Thoracic aorta (tissue), 2 donors: ENCODE measurements at regions not wholly inside any gene's neighbourhood (a gene's known extent, or its start where the extent isn't known, plus 50 kb on each side); places are given as distances from the start of the nearest gene placed in this dataset.

Source experiments
- ATAC-seq: fragments of 150-250 bp; one replicate; pipeline ENCODE4 v1.8.0; 2017; ENCODE audit warnings: low read depth; ENCODE audit not compliant: insufficient number of reproducible peaks, low FRiP score
- DNase-seq: peaks from one replicate; pipeline ENCODE4 v3.0.0-alpha.2; 2020; ENCODE audit warnings: low spot score
- H3K27ac ChIP-seq, 2 donors: fragments of 200-600 bp; sonication (generic); 1 replicate in 1 of 2; 2 replicates in 1 of 2; pipeline ENCODE4 v1.5.1; 2016; ENCODE audit warnings: mild to moderate bottlenecking in 2 of 2, moderate library complexity in 2 of 2
- H3K27me3 ChIP-seq: fragments of 200-600 bp; sonication (generic); replicated peaks from 2 replicates; pipeline ENCODE4 v1.6.0; 2016; ENCODE audit warnings: mild to moderate bottlenecking; ENCODE audit not compliant: insufficient read depth
- H3K36me3 ChIP-seq: fragments of 200-600 bp; sonication (generic); one replicate; pipeline ENCODE4 v1.5.1; 2016
- H3K4me1 ChIP-seq, 2 donors: fragments of 200-600 bp; sonication (generic); 1 replicate in 1 of 2; 2 replicates in 1 of 2; pipeline versions ENCODE4 v1.5.1 to v1.6.0; 2016; ENCODE audit warnings: low read depth in 2 of 2, mild to moderate bottlenecking in 1 of 2; ENCODE audit not compliant: control insufficient read depth in 1 of 2
- H3K4me3 ChIP-seq: fragments of 200-600 bp; sonication (generic); 2 replicates; pipeline ENCODE4 v1.5.1; 2016; ENCODE audit warnings: mild to moderate bottlenecking
- H3K9me3 ChIP-seq: fragments of 200-600 bp; sonication (generic); 2 replicates; pipeline ENCODE4 v1.5.1; 2016
- TF ChIP-seq, protein P1 (sequence below): fragments of 200-600 bp; sonication (generic); IDR thresholded peaks from one replicate; pipeline ENCODE4 v1.5.1; 2019; ENCODE audit warnings: antibody characterized with exemption

DNA sequence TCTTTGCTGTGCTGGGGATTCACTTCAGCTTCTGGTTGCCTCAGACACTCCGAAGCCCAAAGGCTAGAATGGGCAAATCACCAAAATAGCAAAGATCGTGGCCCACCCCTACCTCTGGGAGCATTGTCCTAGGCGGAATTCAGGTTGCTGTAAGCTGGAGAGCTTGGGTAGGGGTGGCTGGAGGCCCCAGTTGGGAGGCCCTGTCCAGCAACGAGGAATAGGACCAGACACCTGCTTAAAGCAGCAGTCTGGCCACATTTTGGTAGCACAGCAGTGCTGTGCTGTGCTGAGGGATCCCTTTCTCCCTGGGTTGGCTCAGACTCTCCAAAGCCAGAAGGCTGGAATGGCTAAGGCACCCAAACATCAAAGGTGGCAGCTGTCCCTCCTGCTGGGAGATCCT is 99.3 kb downstream of the CLDN1 start:
- Histone ChIP-seq H3K9me3 (no peaks in the 10 kb centered on the region), H3K4me3 (no peak overlapping the region)
- TF ChIP-seq, protein P1, sequence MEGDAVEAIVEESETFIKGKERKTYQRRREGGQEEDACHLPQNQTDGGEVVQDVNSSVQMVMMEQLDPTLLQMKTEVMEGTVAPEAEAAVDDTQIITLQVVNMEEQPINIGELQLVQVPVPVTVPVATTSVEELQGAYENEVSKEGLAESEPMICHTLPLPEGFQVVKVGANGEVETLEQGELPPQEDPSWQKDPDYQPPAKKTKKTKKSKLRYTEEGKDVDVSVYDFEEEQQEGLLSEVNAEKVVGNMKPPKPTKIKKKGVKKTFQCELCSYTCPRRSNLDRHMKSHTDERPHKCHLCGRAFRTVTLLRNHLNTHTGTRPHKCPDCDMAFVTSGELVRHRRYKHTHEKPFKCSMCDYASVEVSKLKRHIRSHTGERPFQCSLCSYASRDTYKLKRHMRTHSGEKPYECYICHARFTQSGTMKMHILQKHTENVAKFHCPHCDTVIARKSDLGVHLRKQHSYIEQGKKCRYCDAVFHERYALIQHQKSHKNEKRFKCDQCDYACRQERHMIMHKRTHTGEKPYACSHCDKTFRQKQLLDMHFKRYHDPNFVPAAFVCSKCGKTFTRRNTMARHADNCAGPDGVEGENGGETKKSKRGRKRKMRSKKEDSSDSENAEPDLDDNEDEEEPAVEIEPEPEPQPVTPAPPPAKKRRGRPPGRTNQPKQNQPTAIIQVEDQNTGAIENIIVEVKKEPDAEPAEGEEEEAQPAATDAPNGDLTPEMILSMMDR = no peak

GRCh38 chr3:190222360-190222759 is 99.9 kb downstream of the CLDN1 start:
- H3K27me3 ChIP-seq = no peaks in the 10 kb centered on the region
- no peaks in the 10 kb centered on the region for H3K4me1 ChIP-seq
- no peak overlapping the region for H3K4me3 ChIP-seq
- H3K36me3 ChIP-seq = no peaks in the 10 kb centered on the region
- no peak overlapping the region for H3K27ac ChIP-seq
- no peaks in the 10 kb centered on the region for H3K9me3 ChIP-seq
- DNase-seq (no peak), ATAC-seq (no peak)
- TF ChIP-seq, protein P1 = no peak

More for the DNA sequence above, 99.3 kb downstream of the CLDN1 start:
- DNase-seq = no peak
- Histone ChIP-seq H3K27ac (no peak overlapping the region), H3K36me3 (no peaks in the 10 kb centered on the region), H3K27me3 (no peaks in the 10 kb centered on the region), H3K4me1 (no peaks in the 10 kb centered on the region)
- ATAC-seq = no peak

- Histone ChIP-seq H3K4me3 (no peak overlapping the region), H3K27ac (no peak overlapping the region), H3K27me3 (no peaks in the 10 kb centered on the region), H3K36me3 (no peaks in the 10 kb centered on the region), H3K9me3 (no peaks in the 10 kb centered on the region), H3K4me1 (no peaks in the 10 kb centered on the region)
- DNase-seq = no peak
- ATAC-seq = no peak
- TF ChIP-seq, protein P1 = no peak
These were observed 99.7 kb upstream of the P3H2 start for GRCh38 chr3:190220362-190220761.

- H3K27me3 ChIP-seq = no peaks in the 10 kb centered on the region
- ATAC-seq (no peak), DNase-seq (no peak)
- no peak overlapping the region for H3K27ac ChIP-seq
- H3K4me3 ChIP-seq = no peak overlapping the region
- peaks cover 3% of the 10 kb centered on the region for H3K9me3 ChIP-seq
- no peaks in the 10 kb centered on the region for H3K36me3 ChIP-seq
- no peaks in the 10 kb centered on the region for H3K4me1 ChIP-seq
- TF ChIP-seq, protein P1 = no peak
These were observed 96.4 kb upstream of the P3H2 start for GRCh38 chr3:190217081-190217480.

DNA sequence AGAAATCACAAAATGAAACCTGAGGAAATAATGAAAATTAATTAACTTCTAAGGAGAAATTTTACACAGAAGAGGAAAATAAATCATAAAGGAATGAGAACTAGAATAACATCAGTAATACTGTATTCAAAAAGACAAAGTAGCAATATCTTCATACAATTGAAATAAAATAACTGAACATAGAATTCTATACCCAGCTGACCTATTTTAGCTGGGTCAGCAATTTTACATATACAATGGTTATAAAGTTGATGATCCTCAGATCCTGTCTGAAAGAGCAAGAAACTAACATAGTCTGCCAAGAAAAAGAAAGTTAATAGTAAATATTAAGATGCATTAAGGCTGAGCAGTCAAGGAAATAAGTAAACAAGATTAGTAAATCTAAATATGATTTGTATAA is 93.0 kb upstream of the P3H2 start:
- Histone ChIP-seq H3K4me1 (no peaks in the 10 kb centered on the region), H3K36me3 (no peaks in the 10 kb centered on the region), H3K27me3 (no peaks in the 10 kb centered on the region), H3K27ac (no peak overlapping the region), H3K9me3 (peaks cover 3% of the 10 kb centered on the region), H3K4me3 (no peak overlapping the region)
- ATAC-seq (no peak), DNase-seq (no peak)
- TF ChIP-seq, protein P1 = no peak
